ENCODE measurements at regions not wholly inside any gene's neighbourhood (a gene's known extent, or its start where the extent isn't known, plus 50 kb on each side); places are given as distances from the start of the nearest gene placed in this dataset.

DNA sequence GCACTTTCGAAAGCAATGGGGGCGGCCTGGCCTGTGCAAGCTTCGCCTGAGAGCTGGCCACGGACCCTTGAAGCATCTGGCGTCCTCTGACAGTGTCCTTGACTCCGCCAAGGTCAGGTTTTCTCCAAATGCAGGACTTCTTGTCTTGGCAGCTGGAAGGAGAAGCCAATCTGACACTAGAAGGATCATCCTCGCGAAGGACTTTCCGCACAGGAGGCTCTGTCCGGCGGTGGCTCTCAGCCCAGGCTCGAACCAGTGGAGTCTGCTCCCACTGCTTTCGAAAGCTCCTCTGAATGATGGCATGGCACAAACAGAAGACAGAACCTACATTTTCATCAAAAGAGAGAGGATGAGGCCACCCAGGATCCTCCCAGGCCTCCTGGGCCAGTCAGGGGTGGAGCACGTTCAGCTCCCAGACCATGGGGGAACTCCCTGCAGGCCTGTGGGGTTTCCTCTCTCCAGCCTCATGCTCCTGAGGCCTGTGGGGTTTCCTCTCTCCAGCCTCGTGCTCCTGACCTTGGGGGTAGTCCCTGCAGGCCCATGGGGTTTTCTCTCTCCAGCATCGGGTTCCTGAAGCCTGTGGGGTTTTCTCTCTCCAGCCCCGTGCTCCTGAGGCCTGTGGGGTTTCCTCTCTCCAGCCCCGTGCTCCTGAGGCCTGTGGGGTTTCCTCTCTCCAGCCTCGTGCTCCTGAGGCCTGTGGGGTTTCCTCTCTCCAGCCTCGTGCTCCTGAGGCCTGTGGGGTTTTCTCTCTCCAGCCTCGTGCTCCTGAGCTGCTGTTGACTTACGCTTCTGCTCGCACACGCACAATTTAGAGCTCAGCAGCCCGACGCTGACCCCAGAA is 396.5 kb upstream of the SALL3 start:
- no peak for DNase-seq

DNA sequence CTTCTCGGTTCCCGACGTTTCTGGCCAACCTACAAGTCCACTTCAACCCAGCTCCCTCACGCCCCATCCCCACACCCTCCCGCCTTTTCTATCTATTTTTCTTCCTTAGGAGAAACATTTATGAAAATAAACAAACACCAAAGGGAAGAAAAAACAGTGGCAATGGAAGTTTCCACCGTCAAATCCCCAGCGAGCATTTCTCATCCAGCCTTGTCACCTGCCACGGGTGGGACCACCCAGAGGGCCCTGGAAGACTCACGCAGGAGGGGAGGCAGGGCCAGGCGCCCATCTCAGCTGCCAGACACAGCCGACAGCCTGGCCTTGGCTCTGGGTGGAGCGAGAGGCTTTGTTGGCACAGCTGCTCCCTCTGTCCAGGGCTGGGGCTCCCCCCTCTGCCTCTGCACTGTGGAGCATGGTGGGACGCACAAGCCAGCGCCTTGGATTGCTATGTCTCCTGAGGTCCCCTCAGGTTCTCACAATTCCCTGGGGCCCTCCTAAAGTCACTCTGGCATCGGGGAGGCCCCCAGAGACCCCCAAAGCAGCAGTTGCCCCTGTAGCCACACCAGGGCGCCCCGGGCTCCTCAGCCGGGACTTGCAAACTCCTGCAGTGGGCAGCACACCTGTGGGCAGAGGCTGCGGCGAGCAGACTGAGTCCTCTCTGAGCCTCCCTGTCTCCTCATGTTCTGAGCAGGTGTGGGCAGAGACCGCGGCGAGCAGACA is 395.7 kb upstream of the SALL3 start:
- DNase-seq: no peak

DNA sequence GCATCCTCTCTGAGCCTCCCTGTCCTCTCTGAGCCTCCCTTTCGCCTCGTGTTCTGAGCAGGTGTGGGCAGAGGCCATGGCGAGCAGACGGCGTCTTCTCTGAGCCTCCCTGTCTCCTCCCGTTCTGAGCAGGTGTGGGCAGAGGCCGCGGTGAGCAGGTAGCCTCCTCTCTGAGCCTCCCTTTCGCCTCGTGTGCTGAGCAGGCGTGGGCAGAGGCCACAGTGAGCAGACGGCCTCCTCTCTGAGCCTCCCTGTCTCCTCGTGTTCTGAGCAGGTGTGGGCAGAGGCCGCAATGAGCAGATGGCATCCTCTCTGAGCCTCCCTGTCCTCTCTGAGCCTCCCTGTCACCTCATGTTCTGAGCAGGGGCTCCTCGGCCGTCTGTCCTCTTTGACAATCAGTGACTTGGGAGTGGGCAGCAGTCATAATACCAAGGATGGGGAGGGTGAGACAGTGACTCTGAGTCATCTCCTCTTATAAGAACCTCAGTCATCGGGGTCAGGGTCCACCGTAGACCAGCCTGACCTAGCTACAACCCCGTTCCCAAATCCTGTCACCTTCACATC is 395.1 kb upstream of the SALL3 start:
- DNase-seq: no peak

DNA sequence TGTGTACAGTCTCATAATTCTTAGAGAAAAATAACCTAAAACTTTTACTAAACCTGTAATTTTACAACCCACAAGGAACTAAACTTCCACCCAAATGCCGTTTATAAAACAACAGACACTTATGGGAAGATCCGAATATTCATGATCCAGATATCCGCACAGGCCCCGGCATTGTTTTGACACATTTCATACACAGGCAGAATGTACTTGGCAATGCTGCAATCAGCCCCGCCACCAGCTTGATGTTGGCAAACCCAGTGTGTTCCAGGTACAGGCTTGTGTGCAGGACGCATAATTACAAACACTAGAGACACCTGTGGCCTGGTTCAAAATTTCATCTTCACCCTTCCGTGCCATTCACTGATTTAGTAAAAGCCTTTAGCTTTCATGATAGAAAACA is 393.0 kb upstream of the SALL3 start:
- no peak for DNase-seq

DNA sequence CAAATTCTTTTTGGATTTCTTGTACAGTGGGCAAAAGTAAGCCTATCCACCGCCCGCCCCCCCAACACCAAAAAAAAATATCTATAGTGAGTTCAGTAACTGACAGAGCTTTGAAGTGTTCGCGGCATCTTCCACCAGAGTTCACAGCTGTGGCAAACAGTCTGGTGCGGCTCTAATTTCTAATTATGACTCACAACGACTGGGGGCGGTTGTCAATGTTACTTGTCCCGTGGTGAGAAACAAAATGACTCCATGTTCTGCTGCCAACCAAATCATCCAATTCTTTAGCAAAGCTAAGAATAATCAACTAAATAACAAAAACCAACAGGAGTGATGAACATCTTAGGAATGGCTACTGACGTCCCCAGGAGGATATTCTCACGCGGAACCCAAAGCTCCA is 392.5 kb upstream of the SALL3 start:
- no peak for DNase-seq

DNA sequence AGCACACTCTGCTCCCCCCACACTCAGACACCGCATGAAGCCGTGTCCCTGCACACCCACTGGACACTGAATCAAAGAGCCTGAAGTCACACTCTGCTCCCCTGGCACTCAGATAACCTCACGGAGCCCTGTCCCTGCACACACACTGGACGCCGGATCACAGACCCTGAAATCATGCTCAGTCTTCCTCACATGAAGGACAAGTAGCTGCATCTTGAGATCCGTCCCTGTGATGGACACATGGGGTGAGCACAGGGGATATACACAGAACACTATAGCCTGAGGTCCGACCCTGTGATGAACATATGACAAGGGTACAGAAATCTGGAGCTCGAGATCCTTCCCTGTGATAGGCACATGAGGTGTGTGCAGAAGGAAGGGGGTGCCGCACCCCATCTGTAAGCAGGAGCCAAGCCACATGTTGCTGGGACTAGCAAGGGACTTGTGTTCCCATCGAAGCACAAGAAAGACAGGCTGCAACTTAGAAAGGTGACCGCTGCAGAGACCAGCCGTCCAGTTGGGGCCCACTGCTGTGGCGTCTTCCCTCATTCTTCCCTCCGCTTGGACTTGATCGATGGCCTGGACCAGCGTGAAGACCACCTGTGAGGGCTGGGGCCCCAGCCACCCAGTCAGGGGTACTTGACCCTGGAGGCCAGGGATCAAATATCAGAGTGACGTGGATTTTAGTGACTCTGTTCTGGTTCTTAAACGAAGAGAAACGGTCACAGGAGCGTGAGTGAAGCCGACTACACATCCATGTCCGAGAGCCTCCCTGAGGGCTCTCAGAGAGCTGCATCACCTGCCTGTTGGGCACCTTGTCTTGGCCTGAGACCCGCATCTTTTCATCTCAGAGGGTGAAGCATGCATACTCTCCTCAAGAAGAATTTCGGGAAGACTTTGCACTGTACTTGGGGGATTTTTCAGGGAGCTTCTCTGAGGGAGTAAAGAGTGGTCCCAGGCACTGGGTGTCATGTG is 391.7 kb upstream of the SALL3 start:
- DNase-seq: no peak

DNA sequence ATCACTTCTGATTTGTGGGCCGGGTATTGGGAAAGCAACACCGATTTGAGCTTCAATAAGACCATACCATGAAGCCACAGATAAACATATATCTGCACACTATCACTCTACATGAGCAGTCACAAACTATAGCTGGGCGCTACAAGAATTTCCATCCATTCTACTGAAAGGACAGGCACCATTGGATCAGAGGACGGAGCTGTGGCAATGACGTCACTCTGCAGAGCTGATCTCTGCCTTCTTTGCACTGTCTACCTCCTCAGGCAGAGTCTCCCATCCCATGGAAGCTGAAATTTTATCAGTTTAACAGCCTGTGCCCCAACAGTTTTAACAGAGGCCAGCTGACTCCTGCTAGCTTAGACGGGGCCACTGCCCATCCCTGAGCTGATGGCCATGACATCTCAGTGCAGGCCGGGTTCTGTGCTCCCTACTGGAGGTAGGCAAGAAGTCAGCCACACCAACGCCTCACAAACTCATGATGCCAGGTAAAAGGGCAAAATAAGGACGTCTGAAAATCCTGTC is 389.6 kb upstream of the SALL3 start:
- no peak for DNase-seq

DNA sequence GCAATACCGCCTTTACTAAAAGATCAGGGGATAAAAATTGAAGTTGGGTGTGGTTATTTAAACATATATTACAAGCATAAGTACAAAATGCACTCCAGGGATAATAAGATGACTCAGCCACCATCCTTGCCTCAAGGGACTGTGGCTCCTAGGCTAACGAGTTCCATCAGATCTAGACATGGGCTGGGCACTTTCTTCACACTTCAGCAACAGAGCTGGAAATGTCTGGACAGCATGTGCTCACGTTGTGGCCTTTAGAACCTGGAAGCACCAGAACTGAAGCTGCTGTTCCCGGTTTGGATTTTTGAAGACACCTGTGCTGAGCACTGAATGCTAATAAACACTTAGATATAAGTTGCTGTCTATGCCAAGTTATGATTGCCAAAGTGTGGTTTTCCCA is 384.2 kb upstream of the SALL3 start:
- no peak for DNase-seq

DNA sequence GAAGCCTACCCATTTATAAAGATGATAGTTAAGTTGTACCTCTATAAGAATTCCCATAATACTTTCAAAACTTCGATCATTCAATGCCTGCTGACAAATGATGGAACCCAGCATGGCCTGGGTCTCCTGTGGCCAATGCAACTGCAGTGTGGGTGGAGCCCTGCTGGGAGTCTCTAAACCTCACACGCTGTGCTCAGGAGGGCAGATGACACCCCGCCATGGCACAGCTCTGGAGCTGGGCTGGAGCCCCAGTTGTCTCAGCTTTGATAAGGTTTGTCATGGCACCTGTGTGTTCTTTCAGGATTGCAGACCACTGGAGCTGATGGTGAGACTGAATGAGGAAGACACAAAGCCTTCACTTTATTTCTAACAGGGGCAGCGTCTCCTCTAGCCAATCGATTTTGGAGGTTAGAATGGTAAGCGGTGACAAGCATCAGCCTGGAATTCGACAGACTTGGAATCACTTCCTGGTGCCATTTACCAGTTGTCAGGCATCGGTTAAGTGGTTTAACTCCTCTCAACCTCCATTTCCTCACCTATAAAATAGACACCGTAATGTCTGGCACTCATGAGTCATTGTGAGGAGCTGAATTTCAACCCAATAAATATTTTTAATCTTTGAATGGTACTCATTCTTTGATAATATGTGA is 383.6 kb upstream of the SALL3 start:
- DNase-seq: no peak

DNA sequence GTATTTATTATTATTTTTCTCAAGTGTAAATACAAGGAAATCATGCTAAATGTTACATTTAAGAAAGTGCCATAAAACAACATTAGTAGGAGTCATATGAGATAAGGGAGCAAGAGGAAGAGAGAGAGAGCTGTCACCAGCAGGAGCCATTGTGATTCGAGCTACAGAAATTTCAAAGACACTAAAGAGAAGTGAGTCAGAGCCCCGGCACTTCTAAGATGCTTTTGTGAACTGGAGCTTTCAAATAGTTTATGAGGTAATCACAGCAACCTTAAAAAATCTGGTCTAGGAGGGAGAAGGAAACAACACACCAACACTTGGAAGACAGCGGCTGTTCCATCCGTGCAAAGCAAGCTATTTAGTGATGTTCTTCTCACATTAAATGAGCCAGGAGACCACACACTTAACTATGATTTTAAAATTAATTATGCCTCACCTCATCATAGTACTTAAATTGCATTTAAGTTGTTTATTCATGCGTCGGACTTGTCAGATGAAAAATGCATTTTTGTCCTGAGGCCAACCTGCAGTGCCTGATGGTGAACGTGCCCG is 382.7 kb upstream of the SALL3 start:
- DNase-seq: no peak

DNA sequence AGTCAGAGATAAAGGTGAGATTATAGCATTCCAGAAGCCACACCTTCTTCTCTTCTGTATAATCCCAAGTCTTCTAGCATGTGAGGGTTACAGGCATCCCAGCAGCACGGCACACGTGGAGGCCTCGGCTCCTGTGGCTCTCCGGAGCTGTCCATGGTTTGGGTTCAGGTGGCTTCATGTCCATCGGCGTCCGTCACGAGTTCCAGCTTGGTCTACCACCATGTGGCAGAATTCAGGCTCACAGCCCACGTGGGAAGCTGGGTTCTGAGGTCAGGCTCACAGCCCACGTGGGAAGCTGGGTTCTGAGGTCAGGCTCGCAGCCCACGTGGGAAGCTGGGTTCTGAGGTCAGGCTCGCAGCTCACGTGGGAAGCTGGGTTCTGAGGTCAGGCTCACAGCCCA is 378.3 kb upstream of the SALL3 start:
- no peak for DNase-seq

DNA sequence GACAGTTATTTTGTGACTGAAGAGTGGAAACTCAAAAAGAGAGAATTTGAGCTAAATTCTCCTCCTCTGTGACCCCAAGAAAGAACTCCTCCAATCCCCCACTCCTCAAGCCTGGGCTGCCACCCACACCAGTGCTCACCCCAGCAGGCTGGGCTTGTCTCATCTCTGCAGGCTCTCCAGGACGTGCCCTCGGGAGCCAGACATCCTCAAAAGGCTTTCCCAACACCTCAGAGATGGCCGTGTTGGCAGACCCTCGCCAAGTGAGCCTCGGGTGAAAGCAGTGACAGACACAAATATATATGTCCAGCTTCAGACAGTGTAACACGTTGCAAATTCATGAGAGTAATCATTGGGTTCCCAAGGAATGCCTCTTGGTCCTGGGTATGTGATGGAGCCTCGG is 377.7 kb upstream of the SALL3 start:
- DNase-seq: no peak

DNA sequence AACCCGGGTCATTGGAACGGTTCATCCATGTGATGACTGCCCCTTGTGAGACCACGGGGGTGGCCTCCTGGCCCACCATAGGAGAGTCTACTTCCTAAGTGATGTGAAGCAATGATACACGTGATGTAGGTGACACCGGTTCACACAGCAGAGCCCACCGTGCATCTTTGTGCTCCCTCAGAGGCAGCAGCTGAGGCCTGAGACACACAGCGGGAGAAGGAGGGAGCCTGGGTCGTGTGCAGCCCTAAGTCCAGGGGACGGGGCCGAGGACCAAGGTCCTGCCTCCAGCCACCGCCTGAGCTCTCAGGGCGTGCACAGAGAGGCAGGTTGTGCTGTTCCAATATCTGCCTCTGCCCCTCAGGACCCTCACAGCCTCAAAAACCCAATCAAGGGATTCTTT is 377.2 kb upstream of the SALL3 start:
- no peak for DNase-seq

DNA sequence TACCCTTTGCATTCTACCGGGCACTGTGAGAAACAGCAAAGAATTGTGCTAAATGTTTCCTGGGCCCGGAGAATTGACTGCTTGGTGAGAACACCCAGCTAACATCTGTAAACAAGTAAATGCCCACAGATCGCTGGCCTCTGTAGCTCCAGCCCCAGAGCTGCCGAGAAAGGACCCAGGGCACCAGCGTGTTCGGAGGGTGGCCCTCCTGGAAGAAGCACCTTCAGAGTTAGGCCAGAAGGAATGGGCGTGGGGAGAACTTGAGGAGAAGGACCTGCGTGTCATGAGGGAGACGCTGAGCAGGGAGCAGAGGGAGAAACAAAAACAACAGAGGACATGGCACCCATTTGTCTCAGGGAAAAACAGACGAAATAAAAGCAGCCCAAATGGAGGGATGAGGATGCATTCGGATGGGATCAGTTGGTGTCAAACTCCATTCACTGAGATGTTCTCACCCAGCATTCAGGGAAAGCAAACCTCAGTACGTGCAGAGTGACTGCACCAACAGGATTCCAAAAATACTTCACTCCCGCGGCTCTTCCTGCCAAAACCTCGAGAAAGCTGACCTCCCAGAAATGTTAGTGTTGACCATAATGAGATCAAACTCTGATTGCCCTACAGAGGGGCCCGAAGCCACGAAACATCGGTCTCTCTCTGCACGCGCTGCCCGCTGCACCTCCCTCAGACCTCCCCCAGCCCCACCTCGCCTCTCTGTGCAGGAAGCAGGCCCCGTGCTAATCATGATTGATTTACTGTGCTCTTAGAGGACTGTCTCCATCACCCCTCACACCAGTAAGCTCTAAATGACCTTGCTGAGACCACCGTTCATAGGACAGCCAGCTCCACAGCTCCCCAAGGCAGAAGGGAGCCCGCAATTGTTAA is 376.3 kb upstream of the SALL3 start:
- DNase-seq: no peak

DNA sequence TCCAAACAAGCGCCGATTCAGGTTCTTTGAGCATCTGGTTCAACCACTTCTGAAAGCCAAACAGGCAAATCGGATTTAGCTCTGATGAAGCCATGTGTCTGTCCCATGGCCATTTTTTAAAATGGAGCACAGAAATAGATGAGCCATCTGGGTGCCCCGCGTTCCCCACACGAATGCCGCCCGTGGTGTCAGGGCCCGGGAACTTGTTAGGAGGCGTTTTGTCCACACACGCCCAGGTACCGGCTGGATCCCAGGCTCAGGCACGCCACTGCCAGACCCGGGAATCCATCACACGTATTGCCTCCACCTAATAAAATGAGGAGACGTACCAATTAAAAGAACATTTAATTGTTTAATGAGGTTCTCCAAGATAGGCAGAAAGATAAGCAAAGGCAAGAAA is 374.4 kb upstream of the SALL3 start:
- DNase-seq: no peak

DNA sequence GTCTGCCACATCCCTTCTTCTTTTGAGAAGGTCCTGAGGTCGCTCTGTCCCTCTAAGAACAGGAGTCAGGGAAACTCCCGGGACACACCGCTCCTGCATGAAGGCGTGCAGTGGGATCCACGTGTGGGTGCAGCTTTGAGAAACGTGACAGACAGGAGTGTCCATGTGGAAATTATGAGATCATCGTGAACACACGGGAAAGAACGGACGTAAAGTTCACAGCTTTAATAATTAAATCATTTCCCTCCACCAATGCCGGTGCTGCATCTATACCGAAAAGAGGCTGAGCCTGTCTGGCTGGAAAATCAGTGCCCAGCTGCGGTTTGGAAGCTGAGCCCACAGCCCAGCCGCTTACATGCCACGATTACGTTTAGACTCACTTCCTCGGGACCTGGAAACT is 372.4 kb upstream of the SALL3 start:
- DNase-seq: no peak

DNA sequence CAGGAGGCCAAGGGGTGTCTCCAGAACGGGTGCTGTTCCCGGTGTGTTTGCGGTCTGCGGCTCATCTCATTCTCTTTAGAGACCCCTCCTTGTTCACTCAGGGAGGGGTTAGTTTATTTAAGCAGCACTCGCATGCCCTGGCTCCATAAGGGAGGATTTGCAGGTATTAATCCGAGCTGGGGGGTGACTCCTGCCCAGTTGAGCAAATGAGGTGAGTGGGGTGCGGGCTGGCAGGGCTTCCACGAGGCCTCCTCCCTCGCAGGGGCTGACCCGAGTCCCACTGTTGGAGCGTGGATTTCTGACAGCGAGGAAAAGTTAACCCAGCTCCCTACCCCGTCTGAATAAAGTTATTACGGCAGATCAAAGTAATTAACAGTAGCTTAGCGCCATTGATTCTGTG is 371.8 kb upstream of the SALL3 start:
- DNase-seq: no peak

DNA sequence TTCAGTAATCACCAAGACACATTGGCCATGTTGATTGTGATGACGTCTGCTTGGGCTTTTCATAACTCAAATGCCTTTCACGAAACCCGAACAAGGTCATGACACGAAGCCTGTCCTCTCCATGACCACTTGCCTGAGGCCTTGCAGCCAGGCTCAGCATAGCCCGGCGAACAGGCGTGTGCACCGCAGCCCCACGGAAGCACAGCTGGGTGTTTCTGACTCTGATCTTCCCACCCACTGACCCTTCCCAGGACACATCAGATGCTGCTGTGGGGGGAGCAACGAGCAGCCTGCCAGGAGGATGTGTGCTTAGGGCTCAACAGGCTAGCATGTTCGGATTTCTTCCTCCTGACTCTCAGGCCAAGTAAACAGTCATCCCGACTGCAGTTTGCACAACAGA is 369.4 kb upstream of the SALL3 start:
- DNase-seq: no peak

DNA sequence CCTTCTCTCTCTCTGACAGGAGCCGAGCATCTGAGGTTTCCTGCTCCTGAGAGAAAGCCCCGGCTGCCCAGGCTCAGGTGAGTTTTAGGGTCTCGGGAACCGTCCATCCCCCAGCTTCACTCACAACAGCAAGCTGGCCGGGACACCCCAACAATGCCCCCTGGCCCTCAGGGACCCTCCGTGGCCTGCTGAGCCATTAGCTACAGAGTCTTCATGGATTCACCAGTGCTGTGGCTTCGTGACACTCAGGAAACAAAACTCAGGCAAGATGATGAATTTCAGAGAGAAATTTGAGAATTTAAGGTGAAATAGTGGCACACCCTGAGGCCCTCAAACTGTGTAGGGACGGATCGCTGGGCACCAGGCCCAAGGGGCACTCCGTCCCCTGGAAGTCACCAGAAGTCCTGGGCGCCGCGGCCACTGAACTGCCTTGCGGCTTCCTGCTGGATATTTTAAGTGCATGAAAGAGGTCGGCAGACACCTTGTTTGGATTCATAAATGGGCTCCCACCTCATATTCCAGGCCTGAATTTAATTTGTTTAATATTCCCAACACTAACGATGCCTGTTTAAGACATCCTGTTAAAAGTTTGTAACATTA is 368.3 kb upstream of the SALL3 start:
- DNase-seq: no peak
